ENCODE measurements at regions not wholly inside any gene's neighbourhood (a gene's known extent, or its start where the extent isn't known, plus 50 kb on each side); places are given as distances from the start of the nearest gene placed in this dataset.

- no peak overlapping the region for H3K9ac ChIP-seq (ENCODE audit: insufficient read depth in 1 of 2, low read depth in 2 of 2, low read length in 2 of 2)
- H3K79me2 ChIP-seq (ENCODE audit: control insufficient read depth, insufficient read depth, low read length): no peaks in the 10 kb centered on the region
- no peak overlapping the region for H2AFZ ChIP-seq (ENCODE audit: low read depth, low read length)
- H3K27ac ChIP-seq (ENCODE audit: extremely low read depth, low read depth, low read length): no peak overlapping the region
- BruUV-seq (replicated peaks): no TSS peak
- ChIA-PET CTCF (ENCODE audit: low intra/inter-chr PET ratio) (no interaction called here), POLR2A (no interaction called here)
- H3K4me3 ChIP-seq: no peak overlapping the region
- H3K4me1 ChIP-seq (replicated peaks in 1 of 2; ENCODE audit: control insufficient read depth in 2 of 2, insufficient read depth in 2 of 2, low read length in 2 of 2): no peaks in the 10 kb centered on the region
- no peak for DNase-seq (ENCODE audit: extremely low read depth in 1 of 4, low spot score in 3 of 4)
- no peaks in the 10 kb centered on the region; the same call in 1 of the 2 replicates for H3K9me3 ChIP-seq (replicated peaks; ENCODE audit: control insufficient read depth, insufficient read depth, low read depth, low read length)
- no peaks in the 10 kb centered on the region for H3K9me1 ChIP-seq (ENCODE audit: control insufficient read depth, insufficient read depth, low read length)
- H3K27me3 ChIP-seq (ENCODE audit: control insufficient read depth in 2 of 2, insufficient read depth in 2 of 2, low read length in 2 of 2): no peaks in the 10 kb centered on the region
- intact Hi-C loops (cut with micrococcal nuclease): no loop called here
- ATAC-seq: no peak
- in situ Hi-C loops (cut with MboI): no loop called here
- no peak for TF ChIP-seq ZNF764 (CRISPR knock-in tag; IDR thresholded peaks at IDR 0.05; ENCODE audit: low read depth)
- TF ChIP-seq CHD2 (IDR thresholded peaks at IDR 0.05; ENCODE audit: low read depth, low read length): no peak
- no peak for TF ChIP-seq SREBF2 (CRISPR knock-in tag; IDR thresholded peaks at IDR 0.05)
- TF ChIP-seq ZNF76 (CRISPR knock-in tag; IDR thresholded peaks at IDR 0.05; ENCODE audit: borderline replicate concordance): no peak
- TF ChIP-seq FOXP4 (CRISPR knock-in tag; IDR thresholded peaks at IDR 0.05; ENCODE audit: borderline replicate concordance): no peak
- no peak for TF ChIP-seq ERF (CRISPR knock-in tag; IDR thresholded peaks at IDR 0.05)
- TF ChIP-seq ZBTB49 (CRISPR knock-in tag; IDR thresholded peaks at IDR 0.05; ENCODE audit: borderline replicate concordance): no peak
- no peak for TF ChIP-seq ZNF217 (CRISPR knock-in tag; IDR thresholded peaks at IDR 0.05)
- TF ChIP-seq MEIS2 (IDR thresholded peaks at IDR 0.05; ENCODE audit: partially characterized antibody): no peak
- TF ChIP-seq RBM15 (IDR thresholded peaks at IDR 0.05; ENCODE audit: insufficient read depth, low read length): no peak
- no peak for TF ChIP-seq GTF2A2 (tag; IDR thresholded peaks at IDR 0.05)
- no peak for TF ChIP-seq HDAC1 (IDR thresholded peaks at IDR 0.05)
- no peak for TF ChIP-seq SMARCA5 (IDR thresholded peaks at IDR 0.05)
- no peak overlapping the region for H3K4me2 ChIP-seq (ENCODE audit: insufficient read depth, low read length)
- FAIRE-seq: no peak
- 0% methylated on average over 5 of the region's 5 CpGs for WGBS (ENCODE audit: insufficient coverage, low coverage, missing lambda C conversion rate)
- no peaks in the 10 kb centered on the region for H3K36me3 ChIP-seq (ENCODE audit: control insufficient read depth, insufficient read depth, low read length)
- H4K20me1 ChIP-seq (replicated peaks; ENCODE audit: control insufficient read depth, insufficient read depth, low read length): no peaks in the 10 kb centered on the region
Observed at GRCh38 chr4:11685481-11685880, 256.8 kb upstream of the HS3ST1 start.

Measured in K562 (cell line).